NK-92 treated with Interleukin-12 subunit alpha and Interleukin-12 subunit beta, amount 100 ng/mL, for 24 hours (cell line): ENCODE measurements at regions not wholly inside any gene's neighbourhood (a gene's known extent, or its start where the extent isn't known, plus 50 kb on each side); places are given as distances from the start of the nearest gene placed in this dataset.

ENCODE experiments used
- DNase-seq: peaks from one replicate; lab custom pipeline; 2025; lab: John Stamatoyannopoulos, UW

- no peak for DNase-seq
Observed at GRCh38 chr6:163985710-163986109, 571.2 kb downstream of the QKI start.

GRCh38 chr6:163985040-163985439 is 570.5 kb downstream of the QKI start:
- no peak for DNase-seq

GRCh38 chr6:163984124-163984936 is 569.8 kb downstream of the QKI start:
- no peak for DNase-seq

GRCh38 chr6:163983679-163984078 is 569.2 kb downstream of the QKI start:
- DNase-seq = no peak

GRCh38 chr6:163974322-163974721 is 559.8 kb downstream of the QKI start:
- DNase-seq = no peak

- no peak for DNase-seq
Observed at GRCh38 chr6:163971841-163972838, 557.6 kb downstream of the QKI start.

GRCh38 chr6:163970846-163971564 is 556.5 kb downstream of the QKI start:
- no peak for DNase-seq

- no peak for DNase-seq
Observed at GRCh38 chr6:163965426-163966348, 551.2 kb downstream of the QKI start.

GRCh38 chr6:163964789-163965188 is 550.3 kb downstream of the QKI start:
- no peak for DNase-seq

GRCh38 chr6:163963205-163964120 is 548.9 kb downstream of the QKI start:
- no peak for DNase-seq

- DNase-seq = no peak
Observed at GRCh38 chr6:163962627-163963117, 548.2 kb downstream of the QKI start.

- DNase-seq = no peak
Observed at GRCh38 chr6:163960128-163960527, 545.6 kb downstream of the QKI start.

- no peak for DNase-seq
Observed at GRCh38 chr6:163958646-163959045, 544.1 kb downstream of the QKI start.

GRCh38 chr6:163956571-163957407 is 542.3 kb downstream of the QKI start:
- peak; percentile 17 for DNase-seq

- DNase-seq = no peak
Observed at GRCh38 chr6:163955756-163956155, 541.2 kb downstream of the QKI start.

- no peak for DNase-seq
Observed at GRCh38 chr6:163955096-163955495, 540.6 kb downstream of the QKI start.

- DNase-seq = no peak
Observed at GRCh38 chr6:163954088-163954775, 539.7 kb downstream of the QKI start.

- DNase-seq = no peak
Observed at GRCh38 chr6:163952005-163952404, 537.5 kb downstream of the QKI start.
